A549 (cell line): ENCODE measurements at regions not wholly inside any gene's neighbourhood (a gene's known extent, or its start where the extent isn't known, plus 50 kb on each side); places are given as distances from the start of the nearest gene placed in this dataset.

Experiments used
- CEBPB ChIP-seq, 2 experiments: fragments of >200 bp in 1 of 2; sonication (Bioruptor Twin) in 1 of 2; formaldehyde crosslinking in 1 of 2; IDR thresholded peaks; 2 replicates each; pipeline ENCODE4 v1.6.1; 2012 to 2016
- CHD2 ChIP-seq: fragments of 150-350 bp; IDR thresholded peaks from 2 replicates; pipeline ENCODE4 v1.6.1; 2014; ENCODE audit warnings: low read length; ENCODE audit not compliant: partially characterized antibody
- CTCF ChIP-seq: fragments of >200 bp; sonication (Bioruptor Twin); formaldehyde crosslinking; IDR thresholded peaks from 3 replicates; pipeline ENCODE4 v1.5.1; 2016
- ELK1 ChIP-seq: fragments of 150-350 bp; IDR thresholded peaks from 2 replicates; pipeline ENCODE4 v1.6.1; 2014; ENCODE audit warnings: low read depth, mild to moderate bottlenecking, low read length
- EP300 ChIP-seq, 2 experiments: fragments of >200 bp; sonication (Bioruptor Twin); formaldehyde crosslinking; IDR thresholded peaks; 2 replicates in 1 of 2; 3 replicates in 1 of 2; pipeline ENCODE4 v1.6.1; 2016 to 2017
- HDAC2 ChIP-seq: fragments of 200-600 bp; sonication (generic); IDR thresholded peaks from 2 replicates; pipeline ENCODE4 v1.6.1; 2016
- HOXA7 ChIP-seq: fragments of 250-450 bp; sonication (Bioruptor Pico); IDR thresholded peaks from 2 replicates; pipeline ENCODE4 v1.5.0; 2020; ENCODE audit warnings: mild to moderate bottlenecking, moderate library complexity
- MYC ChIP-seq: IDR thresholded peaks from 2 replicates; pipeline ENCODE4 v1.6.1; 2012; ENCODE audit warnings: mild to moderate bottlenecking, inconsistent platforms, low read length, improper control_type of control experiment, borderline replicate concordance
- NR3C1 ChIP-seq: fragments of >200 bp; sonication (Bioruptor Twin); formaldehyde crosslinking; IDR thresholded peaks from 3 replicates; pipeline ENCODE4 v1.6.1; 2017
- RAD21 ChIP-seq, 2 experiments: fragments of >200 bp in 1 of 2; sonication (Bioruptor Twin) in 1 of 2; formaldehyde crosslinking in 1 of 2; IDR thresholded peaks in 1 of 2; conservative IDR thresholded peaks in 1 of 2; 2 replicates in 1 of 2; 3 replicates in 1 of 2; pipeline ENCODE4 v1.6.1; 2012 to 2018; ENCODE audit warnings: inconsistent platforms in 1 of 2
- RCOR1 ChIP-seq: fragments of 150-350 bp; IDR thresholded peaks from 2 replicates; pipeline ENCODE4 v1.6.1; 2014; ENCODE audit warnings: antibody characterized with exemption, low read length, low read depth
- RFX5 ChIP-seq: fragments of 450-650 bp; IDR thresholded peaks from 2 replicates; pipeline ENCODE4 v1.7.1; 2014; ENCODE audit warnings: antibody characterized with exemption, mild to moderate bottlenecking, moderate library complexity
- TF ChIP-seq, protein P1 (sequence below): fragments of 450-650 bp; IDR thresholded peaks from 2 replicates; pipeline ENCODE4 v1.6.1; 2014; ENCODE audit warnings: antibody characterized with exemption

GRCh38 chr10:33710006-33710405, 375.5 kb upstream of the NRP1 start:
- TF ChIP-seq CHD2 (no peak), HDAC2 (no peak), MYC (no peak), CEBPB (IDR thresholded peaks at IDR 0.05) (no peak), HOXA7 (CRISPR knock-in tag) (no peak), CTCF (no peak), RFX5 (no peak), EP300 (IDR thresholded peaks at IDR 0.05) (no peak), RCOR1 (no peak), RAD21 (conservative IDR thresholded peaks at IDR 0.05 in 1 of 2, IDR thresholded peaks at IDR 0.05 in 1 of 2) (no peak), NR3C1 (no peak), ELK1 (no peak)
- TF ChIP-seq, protein P1, sequence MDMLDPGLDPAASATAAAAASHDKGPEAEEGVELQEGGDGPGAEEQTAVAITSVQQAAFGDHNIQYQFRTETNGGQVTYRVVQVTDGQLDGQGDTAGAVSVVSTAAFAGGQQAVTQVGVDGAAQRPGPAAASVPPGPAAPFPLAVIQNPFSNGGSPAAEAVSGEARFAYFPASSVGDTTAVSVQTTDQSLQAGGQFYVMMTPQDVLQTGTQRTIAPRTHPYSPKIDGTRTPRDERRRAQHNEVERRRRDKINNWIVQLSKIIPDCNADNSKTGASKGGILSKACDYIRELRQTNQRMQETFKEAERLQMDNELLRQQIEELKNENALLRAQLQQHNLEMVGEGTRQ = no peak
